GM13976 (cell line): ENCODE measurements at regions not wholly inside any gene's neighbourhood (a gene's known extent, or its start where the extent isn't known, plus 50 kb on each side); places are given as distances from the start of the nearest gene placed in this dataset.

Source experiments
- DNase-seq: peaks from one replicate; pipeline ENCODE4 v3.0.0; 2012; ENCODE audit warnings: low spot score
- in situ Hi-C: fragments of 300-500 bp; cut with MboI; formaldehyde crosslinking; loops from one replicate; pipeline ENCODE4 v1.12.0; 2022; ENCODE audit warnings: low sequenced_read_pairs, mixed read lengths, inconsistent platforms; ENCODE audit not compliant: unreplicated experiment
- TF ChIP-seq, protein P1 (sequence below): IDR thresholded peaks from 2 replicates; pipeline ENCODE4 v1.5.1; 2012; ENCODE audit warnings: borderline replicate concordance, mild to moderate bottlenecking; ENCODE audit not compliant: insufficient read depth; ENCODE audit errors: extremely low read depth, missing control alignments, control extremely low read depth

DNA sequence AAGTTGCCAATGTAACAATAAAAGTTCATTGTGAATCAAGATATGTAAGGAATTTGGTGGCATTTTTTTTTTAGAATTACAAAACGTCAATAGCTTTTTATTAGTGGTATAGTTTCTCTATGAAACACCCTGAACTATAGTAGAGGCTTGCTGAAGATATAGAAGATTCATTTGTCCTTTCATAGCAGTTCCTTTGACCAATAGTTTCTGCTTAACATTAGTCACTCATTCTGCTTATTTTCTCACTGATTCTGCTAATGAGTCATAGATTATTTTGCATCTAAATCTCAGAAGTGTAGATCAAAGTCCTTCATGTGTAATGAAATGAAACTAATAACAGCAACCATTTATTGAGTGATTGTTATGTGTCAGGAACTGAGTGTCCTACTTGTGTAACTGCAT lies 205.0 kb upstream of the TET2 start:
- TF ChIP-seq, protein P1, sequence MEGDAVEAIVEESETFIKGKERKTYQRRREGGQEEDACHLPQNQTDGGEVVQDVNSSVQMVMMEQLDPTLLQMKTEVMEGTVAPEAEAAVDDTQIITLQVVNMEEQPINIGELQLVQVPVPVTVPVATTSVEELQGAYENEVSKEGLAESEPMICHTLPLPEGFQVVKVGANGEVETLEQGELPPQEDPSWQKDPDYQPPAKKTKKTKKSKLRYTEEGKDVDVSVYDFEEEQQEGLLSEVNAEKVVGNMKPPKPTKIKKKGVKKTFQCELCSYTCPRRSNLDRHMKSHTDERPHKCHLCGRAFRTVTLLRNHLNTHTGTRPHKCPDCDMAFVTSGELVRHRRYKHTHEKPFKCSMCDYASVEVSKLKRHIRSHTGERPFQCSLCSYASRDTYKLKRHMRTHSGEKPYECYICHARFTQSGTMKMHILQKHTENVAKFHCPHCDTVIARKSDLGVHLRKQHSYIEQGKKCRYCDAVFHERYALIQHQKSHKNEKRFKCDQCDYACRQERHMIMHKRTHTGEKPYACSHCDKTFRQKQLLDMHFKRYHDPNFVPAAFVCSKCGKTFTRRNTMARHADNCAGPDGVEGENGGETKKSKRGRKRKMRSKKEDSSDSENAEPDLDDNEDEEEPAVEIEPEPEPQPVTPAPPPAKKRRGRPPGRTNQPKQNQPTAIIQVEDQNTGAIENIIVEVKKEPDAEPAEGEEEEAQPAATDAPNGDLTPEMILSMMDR: no peak
- peak; percentile 2 for DNase-seq
- in situ Hi-C loops: no loop called here

- in situ Hi-C loops: no loop called here
- TF ChIP-seq, protein P1: no peak
- DNase-seq: no peak
Observed at GRCh38 chr4:104942990-104943743, 203.5 kb upstream of the TET2 start.

DNA sequence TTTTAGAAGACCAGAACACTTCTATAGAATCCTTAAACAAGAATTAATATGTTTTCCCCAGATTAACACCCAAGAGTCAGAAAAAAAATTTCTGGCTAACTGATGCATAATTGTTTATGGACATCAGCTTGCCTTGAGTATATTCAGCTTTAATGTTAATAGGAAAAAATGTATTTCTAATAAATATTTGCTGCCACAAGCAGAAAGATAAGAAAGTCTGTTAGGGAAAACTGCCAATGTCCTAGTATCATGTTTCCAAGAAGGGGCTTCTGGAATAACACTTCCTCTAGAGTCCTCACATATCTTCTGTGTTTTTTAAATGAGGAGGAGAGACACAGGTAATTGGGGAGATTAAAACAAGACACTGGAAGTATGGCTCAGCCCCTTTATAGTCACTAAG lies 202.1 kb upstream of the TET2 start:
- in situ Hi-C loops: no loop called here
- DNase-seq: no peak
- TF ChIP-seq, protein P1: no peak

DNA sequence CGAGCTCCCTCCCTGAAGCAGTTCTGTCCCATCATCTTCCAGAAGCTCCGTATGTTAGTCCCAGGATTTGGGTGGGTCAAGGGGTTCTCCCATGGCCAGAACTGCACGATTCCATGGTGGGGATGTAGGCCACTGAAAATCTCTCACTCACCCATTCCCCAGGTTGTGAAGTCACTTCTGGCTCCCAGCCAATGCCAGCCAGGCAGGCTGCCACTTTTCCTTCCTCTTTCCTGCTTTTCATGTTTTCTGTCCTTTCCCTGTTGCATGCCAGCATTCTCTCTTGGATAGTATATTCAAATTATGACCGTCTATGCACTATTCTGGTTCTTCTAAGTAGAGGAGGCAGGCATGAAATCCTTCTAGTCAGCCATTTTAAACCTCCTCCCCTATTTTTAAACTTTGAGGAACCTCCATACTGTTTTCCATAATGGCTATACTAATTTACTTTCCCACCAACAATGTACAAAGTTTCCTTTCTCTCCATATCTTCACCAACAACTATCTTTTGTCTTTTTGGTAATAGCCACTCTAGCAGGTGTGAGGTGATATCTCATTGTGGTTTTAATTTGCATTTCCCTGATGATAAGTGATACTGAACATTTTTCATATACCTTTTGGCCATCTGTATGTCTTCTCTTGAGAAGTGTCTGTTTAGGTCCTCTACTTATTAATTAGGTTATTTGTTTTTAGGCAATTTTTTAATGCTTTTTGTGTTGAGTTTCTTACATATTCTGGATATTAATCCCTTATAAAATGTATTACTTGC lies 182.1 kb upstream of the TET2 start:
- TF ChIP-seq, protein P1: no peak
- no peak for DNase-seq
- in situ Hi-C loops: loop anchor here (25.0 kb wide), 1 partner anchor 498 kb away; the partner anchor contains the start of gene PPA2

DNA sequence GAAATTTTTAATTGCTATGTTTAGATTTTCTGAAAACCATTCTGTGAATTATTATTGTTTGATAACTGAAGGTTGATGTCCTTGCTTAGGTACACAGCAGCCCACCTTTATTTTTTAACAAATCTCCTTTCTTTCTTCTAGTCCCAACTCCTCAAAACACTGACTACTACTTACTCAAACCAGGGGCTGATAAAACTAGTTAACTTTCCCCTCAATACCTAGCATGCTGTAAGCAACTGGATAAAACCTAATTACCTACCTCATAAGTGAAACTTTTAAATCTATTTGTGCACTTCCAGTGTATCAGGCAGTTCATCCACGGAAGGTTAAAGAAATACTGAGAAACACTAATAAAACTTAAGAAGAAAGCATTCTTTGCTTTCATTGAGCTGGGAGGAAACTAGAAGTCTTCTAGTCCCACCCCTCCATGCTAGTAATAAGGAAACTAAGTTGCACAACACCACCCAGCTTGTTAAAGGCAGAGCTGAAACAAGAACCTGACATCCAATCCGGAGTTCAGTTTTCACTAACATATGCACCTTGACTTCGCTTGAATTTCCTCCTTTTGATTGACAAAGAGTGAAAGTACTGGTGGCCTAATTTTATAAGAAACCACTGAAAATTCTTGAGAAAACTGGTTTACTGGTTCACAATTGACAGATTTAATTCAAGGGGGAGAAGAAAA lies 180.2 kb upstream of the TET2 start:
- TF ChIP-seq, protein P1: no peak
- peak; percentile 55 for DNase-seq

DNA sequence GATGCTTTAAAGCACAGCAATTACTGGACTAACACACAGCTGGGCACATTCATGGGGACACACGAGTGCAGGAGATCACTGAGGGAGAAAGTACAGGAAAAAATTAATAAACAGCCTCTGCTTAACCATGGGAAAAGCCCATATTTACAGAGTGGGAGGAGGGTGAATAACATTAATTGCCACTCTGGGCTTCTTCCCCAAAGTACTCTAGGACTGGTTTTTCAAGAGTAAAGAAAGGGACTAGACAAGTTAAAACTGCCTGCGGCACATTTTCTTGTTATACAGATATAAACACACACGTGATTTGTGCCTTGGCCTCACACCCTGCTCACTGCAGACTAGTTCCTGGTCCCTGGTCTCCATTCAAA lies 179.7 kb upstream of the TET2 start:
- in situ Hi-C loops: loop anchor here (25.0 kb wide), 1 partner anchor 495 kb away; the partner anchor contains the start of gene PPA2
- TF ChIP-seq, protein P1: no peak
- no peak for DNase-seq

More for the DNA sequence above, 180.2 kb upstream of the TET2 start:
- in situ Hi-C loops: loop anchor here (25.0 kb wide), 1 partner anchor 496 kb away; the partner anchor contains the start of gene PPA2
